GM04504 (cell line): ENCODE measurements at regions not wholly inside any gene's neighbourhood (a gene's known extent, or its start where the extent isn't known, plus 50 kb on each side); places are given as distances from the start of the nearest gene placed in this dataset.
"Not testable (repeated sequence)": the region's sequence is repeated elsewhere in the genome, so short reads cannot be mapped to it uniquely, and the experiment has no call there.

Experiments
- DNase-seq: peaks from one replicate; pipeline ENCODE4 v3.0.0-alpha.2; 2012; ENCODE audit warnings: low read depth

GRCh38 chr3:6601374-6601773, 259.5 kb upstream of the GRM7 start:
- no peak for DNase-seq

DNA sequence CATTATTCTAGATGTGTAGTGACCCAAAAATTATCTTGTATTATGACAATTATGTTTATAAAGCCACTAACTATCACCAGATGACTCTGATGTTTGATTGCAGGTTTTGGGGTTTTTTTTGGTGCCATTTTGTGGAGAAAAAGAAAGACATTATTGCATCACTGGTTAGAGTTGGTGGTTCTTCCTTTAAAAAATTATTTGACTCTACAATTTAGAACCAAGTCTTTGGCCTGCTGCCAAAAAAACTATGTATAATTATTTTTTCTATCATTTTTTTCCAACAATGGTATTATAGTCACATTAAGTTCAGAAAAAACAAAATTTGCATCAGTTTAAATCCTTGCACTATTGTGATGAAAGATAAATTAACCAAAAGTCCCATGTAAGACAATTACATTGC, 258.6 kb upstream of the GRM7 start:
- DNase-seq, result no peak

- no peak for DNase-seq
Observed at GRCh38 chr3:6605227-6605626, 255.7 kb upstream of the GRM7 start.

DNA sequence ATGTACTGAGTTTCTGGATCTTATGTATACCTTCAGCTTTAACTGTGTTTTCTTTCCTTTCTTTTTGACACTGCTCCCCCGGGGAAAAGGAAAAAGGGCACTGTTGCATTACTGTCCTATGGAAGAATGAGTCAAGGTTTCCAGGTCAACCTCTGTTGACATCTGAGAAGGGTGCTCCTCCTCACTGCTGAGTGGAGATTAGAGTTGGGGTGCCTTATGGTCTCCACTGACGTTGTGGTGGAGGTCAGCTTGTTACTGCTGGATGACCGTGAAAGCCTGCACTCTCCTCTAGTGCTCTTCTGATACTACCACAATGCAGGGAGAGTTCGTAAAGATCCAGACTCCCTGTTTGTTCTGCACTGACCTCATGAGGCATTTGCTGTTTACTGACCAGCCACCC, 252.1 kb upstream of the GRM7 start:
- DNase-seq, result no peak

DNA sequence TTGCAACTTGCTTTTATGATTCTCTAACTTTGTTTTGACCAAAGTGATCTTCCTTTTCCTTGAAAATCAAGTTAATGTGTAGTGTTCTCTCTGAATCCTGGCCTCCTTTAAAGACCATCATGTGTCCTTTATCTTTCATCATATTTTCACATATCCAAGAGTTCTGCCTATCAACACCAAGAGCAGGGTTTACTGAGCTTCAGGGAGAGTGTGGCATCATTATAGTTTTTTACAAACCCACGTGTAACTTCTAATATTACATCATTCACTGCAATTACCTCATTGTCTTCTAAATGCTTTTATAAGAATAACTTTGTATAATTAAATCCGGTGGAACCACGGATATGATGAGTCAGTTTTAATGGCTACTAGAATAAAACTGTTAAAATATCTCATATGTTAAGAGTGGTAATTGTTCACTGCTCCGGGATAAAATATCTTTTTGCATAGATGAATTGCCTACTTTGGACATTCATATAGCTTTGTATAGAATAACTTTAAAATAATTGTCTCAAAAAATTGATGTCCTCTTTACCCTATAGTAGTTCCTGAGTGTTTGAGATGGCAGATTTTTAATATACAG, 248.8 kb upstream of the GRM7 start:
- no peak for DNase-seq

- DNase-seq, result no peak
Observed at GRCh38 chr3:6622260-6622659, 238.7 kb upstream of the GRM7 start.

- DNase-seq, result no peak
Observed at GRCh38 chr3:6622712-6623111, 238.2 kb upstream of the GRM7 start.

GRCh38 chr3:6631376-6631775, 229.5 kb upstream of the GRM7 start:
- DNase-seq, result no peak

DNA sequence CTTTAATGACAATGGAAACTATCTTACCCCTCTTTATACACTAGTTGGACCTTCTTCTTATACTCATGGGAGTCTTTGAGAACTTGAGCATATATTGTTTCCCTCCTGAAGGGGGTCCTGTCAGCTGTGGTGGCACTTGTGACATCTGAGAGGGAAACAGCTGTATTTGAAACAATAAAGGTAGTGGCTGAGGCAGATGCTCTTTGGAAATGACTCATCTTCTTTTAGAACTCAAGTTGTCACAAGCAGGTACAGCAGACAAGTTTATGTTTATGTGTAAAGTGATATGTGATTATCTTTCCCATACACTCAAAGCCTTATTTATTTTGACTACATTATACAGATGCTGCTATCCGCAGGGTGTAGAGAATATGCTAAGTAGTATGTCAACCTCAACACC, 220.0 kb upstream of the GRM7 start:
- no peak for DNase-seq

- DNase-seq, result no peak
Observed at GRCh38 chr3:6644070-6644929, 216.6 kb upstream of the GRM7 start.

- no peak for DNase-seq
Observed at GRCh38 chr3:6654670-6655069, 206.2 kb upstream of the GRM7 start.

- DNase-seq, result no peak
Observed at GRCh38 chr3:6655275-6655674, 205.6 kb upstream of the GRM7 start.

GRCh38 chr3:6657591-6657990, 203.3 kb upstream of the GRM7 start:
- no peak for DNase-seq

- DNase-seq, result no peak
Observed at GRCh38 chr3:6667354-6667753, 193.6 kb upstream of the GRM7 start.

DNA sequence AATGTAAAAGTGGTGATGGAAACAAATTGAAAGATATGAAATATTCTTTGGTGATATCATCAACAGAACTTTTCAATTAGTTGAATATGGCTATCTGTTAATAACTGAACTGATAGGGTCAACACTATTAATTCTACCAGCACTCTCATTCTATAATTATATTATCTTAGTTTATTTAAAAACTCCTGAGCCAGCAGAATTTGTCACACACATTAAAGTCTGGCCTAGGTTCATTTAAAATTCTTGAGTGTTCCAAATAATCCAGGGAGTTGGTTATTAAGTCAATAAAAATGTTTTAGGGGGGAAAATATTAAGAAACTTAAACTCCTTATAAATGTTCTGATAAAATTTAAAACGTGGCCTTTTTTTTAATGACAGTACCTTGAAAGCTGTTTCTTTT, 189.6 kb upstream of the GRM7 start:
- no peak for DNase-seq

GRCh38 chr3:6679510-6679909, 181.4 kb upstream of the GRM7 start:
- DNase-seq, result no peak

GRCh38 chr3:6680119-6680806, 180.7 kb upstream of the GRM7 start:
- DNase-seq, result no peak

DNA sequence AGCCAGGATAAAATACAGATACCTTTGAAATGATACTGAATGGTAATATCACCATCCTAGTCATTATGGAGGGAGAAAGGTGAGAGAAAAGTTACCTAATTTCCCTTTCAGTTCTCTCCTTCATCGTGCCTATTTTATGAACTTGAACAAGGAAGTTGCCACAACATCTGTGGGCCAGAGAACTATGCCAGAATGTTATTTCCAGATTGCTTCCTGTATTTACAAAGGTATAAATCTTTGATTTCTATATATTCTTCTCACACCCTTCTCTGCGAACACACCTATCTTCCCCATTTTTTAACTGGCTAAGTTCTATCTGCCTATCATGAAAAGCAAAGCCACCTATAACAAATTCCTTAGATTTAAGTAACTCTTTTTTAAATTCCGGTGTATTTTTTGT, 163.6 kb upstream of the GRM7 start:
- DNase-seq, result no peak

DNA sequence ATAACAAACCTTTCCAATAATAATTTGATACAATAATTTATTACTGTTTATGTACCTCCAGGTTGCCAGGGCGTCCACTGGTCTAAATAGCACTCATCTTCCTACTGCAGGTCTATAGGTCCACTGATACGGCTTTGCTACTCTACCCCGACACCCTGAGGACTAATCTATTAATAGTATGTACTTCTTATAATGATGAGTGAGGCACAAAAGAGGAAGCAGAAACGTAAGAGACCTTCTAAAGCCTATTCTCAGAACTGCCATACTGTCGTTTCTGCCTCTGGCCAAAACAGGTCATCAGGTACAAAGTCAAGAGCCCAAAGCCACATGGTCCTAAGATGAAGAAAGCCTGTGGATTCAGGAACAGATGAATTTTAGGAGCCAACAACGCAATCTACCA, 163.2 kb upstream of the GRM7 start:
- no peak for DNase-seq

DNA sequence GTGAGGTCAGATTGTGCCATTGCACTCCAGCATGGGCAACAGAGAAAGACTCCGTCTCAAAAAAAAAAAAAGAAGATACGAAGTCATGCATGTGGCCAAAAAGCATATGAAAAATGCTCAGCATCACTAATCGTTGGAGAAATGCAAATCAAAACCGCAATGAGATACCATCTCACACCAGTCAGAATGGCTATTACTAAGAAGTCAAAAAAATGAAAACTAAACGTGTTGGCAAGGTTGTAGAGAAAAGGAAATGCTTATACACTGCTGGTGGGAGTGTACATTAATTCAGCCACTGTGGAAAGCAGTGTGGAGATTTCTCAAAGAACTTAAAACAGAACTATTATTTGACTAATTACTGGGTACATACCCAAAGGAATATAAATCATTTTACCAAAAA, 156.1 kb upstream of the GRM7 start:
- DNase-seq, result not testable (repeated sequence)

DNA sequence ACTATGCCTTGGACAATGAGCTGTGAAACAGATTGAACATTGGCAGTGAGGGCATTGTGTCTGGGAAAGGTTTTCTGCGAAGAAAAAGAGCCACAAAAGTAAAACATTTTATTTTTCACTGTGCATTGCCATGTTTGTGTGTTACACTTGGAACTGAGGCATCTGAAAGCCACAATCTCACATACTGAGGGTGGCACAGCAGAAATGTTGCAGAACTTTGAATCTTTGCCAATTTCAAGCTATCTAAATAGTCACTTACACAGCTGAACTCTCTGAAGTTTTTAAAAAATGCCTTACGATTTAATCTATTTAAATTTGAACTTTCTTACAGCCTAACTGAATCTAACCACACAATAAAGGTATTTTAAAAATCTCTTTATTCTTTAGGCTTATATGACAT, 154.1 kb upstream of the GRM7 start:
- no peak for DNase-seq

DNA sequence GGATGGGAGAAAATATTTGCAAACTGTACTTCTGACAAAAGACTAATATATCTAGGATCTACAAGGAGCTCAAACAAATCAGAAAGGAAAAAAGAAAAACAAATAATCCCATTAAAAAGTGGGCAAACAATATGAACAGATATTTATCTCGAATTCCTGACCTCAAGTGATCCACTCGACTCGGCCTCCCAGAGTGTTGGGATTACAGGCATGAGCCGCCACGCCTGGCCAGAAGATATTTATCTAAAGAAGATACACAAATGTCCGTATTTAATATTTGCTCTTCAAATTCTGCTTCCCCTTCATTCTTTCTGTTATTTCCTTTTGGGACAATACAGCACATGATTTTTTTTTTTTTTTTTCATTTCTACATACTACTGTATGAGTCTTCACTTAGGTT, 151.7 kb upstream of the GRM7 start:
- no peak for DNase-seq

DNA sequence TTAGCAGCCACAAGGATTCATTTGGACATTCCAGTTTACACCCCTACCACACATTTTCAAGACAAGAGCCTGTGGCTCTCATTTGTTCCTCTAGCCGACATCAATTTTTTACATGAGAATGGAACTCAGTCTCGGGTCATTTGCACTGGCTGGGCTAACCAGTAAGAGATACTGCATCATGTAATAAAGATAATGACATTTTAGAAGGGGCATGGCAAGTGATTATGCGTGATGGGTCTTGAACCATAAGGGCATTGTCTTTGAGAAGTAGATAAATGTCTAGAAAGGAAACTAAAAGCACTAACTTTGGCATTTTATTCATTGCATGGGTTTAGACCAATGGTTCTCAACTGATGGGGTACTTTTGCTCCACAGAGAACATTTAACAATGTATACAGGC, 146.0 kb upstream of the GRM7 start:
- DNase-seq, result no peak
